ENCODE measurements at regions not wholly inside any gene's neighbourhood (a gene's known extent, or its start where the extent isn't known, plus 50 kb on each side); places are given as distances from the start of the nearest gene placed in this dataset.

DNA sequence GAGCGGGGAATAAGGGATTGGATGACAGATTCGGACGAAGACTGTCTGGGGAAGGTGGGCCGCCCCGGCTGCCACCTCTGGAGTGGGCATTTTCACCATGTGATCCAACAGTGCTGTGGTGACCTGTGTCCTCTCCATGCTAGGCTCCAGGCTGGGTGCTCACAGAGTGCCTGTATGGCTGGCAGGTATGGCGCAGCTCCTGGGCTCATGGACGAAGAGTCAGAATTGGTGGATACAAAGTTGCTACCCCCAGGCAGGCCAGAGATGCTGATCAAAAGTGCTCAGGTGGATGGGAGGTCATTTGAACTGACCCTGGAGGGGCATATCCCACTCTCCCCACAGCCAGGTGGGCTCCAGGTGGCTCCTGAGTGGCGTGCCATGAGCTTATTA is 111.3 kb upstream of the UQCRFS1 start:
- no peaks in the 10 kb centered on the region for H3K4me1 ChIP-seq (ENCODE audit: insufficient read depth, low read length)

DNA sequence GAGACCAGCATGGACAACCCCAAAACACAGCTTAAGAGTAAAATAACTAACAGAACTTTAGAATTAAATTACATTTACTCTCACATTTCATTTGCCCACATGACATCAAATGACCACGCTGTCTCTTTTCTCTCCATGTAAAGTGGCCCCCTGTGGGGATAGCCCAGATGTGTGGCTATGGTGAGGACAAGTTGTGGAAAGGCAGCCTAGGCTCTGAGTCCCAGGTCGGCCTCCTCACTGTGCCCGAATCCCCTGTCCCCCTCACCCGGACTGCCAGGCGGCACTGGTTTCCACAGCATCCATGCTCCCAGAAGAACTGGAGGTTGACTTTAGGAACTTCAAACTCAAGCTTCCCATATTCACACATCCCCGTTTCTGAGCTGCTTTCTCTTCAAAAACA is 111.8 kb upstream of the UQCRFS1 start:
- Histone ChIP-seq H3K27me3 (ENCODE audit: insufficient read depth, low read length) (no peaks in the 10 kb centered on the region), H3K4me1 (ENCODE audit: insufficient read depth, low read length) (no peaks in the 10 kb centered on the region)

More for the DNA sequence above, 111.3 kb upstream of the UQCRFS1 start:
- no peaks in the 10 kb centered on the region for H3K9me3 ChIP-seq (ENCODE audit: low read depth, low read length)
- H3K4me3 ChIP-seq (ENCODE audit: low read length): no peak overlapping the region
- no peaks in the 10 kb centered on the region for H3K27me3 ChIP-seq (ENCODE audit: insufficient read depth, low read length)

DNA sequence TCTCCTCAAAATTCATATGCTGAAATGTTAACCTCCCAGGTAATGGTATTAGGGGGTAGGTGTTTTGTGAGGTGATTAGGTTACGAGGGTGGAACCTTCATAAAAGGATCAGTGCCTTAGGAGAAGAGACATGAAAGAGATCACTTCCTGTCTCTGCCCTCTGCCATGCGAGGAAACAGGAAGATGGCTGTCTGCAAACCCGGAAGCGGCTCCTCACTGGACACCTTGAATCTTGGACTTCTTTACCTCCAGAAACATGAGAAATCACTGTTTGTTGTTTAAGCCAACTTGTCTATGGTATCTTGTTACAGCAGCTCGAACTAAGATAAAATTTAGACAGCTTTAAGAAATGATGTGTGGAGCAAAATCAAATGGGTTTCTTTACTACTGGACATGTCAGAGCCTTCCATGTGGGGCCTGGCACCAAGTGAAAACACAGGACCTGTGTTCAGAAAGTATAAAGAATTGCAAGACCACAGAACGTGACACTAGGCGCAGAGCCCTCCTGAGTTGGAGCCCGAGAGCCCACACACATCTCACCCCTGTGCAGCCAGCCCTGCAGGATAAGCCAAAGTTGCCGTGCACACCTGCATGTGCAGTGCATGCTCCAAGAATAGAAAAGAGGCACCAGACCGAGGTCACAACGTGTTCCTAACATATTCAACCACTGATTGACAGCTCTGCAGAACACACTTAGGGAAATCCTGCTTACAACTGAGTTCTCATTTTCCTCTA is 112.5 kb upstream of the UQCRFS1 start:
- no peaks in the 10 kb centered on the region for H3K9me3 ChIP-seq (ENCODE audit: low read depth, low read length)
- no peaks in the 10 kb centered on the region for H3K4me1 ChIP-seq (ENCODE audit: insufficient read depth, low read length)
- H3K27me3 ChIP-seq (ENCODE audit: insufficient read depth, low read length): no peaks in the 10 kb centered on the region
- no peak overlapping the region for H3K4me3 ChIP-seq (ENCODE audit: low read length)

More for the DNA sequence above, 111.8 kb upstream of the UQCRFS1 start:
- Histone ChIP-seq H3K4me3 (ENCODE audit: low read length) (no peak overlapping the region), H3K9me3 (ENCODE audit: low read depth, low read length) (no peaks in the 10 kb centered on the region)

DNA sequence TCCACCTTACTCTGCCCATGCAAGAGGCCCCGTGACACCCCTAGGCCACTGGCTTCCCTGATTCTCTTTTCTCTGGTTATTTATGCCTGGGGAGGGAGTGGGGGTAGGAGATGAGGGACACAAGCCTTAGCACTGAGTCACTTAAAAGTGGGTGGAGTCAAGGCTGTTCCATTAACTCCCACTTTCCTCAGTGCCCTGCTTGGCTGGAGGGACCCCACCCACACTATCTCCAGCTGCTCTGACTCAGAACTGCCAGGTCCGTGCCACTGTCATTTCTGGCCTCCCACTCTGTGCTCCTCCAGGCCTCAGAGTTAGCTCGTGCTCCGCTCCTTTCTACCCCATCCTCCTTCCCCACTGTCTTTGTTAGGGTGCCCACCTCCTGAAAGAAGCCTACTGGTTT is 113.4 kb upstream of the UQCRFS1 start:
- H3K27me3 ChIP-seq (ENCODE audit: insufficient read depth, low read length): no peaks in the 10 kb centered on the region
- H3K9me3 ChIP-seq (ENCODE audit: low read depth, low read length): no peaks in the 10 kb centered on the region
- H3K4me1 ChIP-seq (ENCODE audit: insufficient read depth, low read length): no peaks in the 10 kb centered on the region
- H3K4me3 ChIP-seq (ENCODE audit: low read length): no peak overlapping the region

DNA sequence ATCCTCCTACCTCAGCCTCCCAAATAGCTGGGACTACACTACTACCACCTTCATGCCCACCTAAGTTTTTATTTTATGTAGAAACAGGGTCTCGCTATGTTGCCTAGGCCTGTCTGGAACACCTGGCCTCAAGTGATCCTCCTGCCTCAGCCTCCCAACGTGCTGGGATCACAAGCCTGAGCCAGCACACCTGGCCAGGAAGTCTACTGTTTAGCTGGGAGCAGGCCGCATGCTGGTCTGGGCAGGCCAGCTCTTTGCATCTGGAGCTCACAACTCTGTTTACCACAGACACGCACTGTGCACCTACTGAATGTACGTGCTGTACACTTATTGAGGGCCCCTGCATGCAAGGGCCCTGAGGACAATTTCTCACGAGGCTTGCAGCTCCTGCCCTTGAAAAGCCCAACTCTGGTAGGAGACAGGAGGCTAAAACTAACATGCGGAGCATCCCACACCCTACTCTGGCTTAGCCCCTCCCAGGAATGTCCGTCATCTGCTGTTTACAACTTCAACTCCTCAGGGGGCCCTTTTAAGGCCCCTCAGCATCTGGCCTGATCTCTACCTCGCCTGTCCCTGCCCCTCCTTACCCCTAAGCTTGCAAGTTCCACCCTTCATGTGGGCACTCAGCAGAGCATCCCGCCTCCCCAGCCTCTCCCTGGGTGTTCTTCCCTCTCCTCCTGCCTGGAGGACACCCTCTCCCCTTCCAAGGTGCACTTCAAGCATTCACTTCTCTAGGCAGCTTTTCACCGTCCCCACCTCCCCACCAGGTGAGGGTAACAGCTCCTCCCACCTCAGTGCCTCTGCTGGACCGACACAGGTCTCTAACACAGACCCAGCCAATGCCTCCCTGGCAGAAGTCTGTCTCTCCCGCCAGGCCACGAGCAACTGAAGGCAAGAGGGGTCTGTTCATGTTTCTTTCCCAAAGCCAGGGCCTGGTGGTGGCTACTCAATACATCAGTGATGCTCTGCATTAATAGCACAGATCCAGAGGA is 114.2 kb upstream of the UQCRFS1 start:
- Histone ChIP-seq H3K4me1 (ENCODE audit: insufficient read depth, low read length) (no peaks in the 10 kb centered on the region), H3K27me3 (ENCODE audit: insufficient read depth, low read length) (no peaks in the 10 kb centered on the region), H3K9me3 (ENCODE audit: low read depth, low read length) (no peaks in the 10 kb centered on the region), H3K4me3 (ENCODE audit: low read length) (no peak overlapping the region)

DNA sequence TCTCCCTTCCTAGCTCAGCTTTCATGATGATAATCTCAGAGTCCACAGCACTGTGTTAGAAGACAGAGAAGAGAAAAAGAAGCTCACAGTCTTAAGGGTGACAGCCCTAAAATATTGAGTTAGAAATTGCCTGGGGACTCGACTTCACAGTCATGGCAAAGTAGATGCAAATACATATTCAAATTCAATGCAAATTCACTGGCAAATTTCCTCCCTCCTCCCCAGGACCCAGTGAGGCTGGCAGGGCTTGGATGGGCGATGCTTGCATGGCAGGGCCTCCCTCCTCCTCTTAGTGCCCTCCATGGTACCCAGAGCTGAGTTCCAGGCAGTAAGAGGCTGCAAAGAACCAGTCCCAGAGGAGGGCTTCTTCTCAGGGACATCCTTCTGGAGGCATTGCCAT is 115.6 kb upstream of the UQCRFS1 start:
- Histone ChIP-seq H3K4me3 (ENCODE audit: low read length) (no peak overlapping the region), H3K4me1 (ENCODE audit: insufficient read depth, low read length) (no peaks in the 10 kb centered on the region), H3K27me3 (ENCODE audit: insufficient read depth, low read length) (no peaks in the 10 kb centered on the region), H3K9me3 (ENCODE audit: low read depth, low read length) (no peaks in the 10 kb centered on the region)

DNA sequence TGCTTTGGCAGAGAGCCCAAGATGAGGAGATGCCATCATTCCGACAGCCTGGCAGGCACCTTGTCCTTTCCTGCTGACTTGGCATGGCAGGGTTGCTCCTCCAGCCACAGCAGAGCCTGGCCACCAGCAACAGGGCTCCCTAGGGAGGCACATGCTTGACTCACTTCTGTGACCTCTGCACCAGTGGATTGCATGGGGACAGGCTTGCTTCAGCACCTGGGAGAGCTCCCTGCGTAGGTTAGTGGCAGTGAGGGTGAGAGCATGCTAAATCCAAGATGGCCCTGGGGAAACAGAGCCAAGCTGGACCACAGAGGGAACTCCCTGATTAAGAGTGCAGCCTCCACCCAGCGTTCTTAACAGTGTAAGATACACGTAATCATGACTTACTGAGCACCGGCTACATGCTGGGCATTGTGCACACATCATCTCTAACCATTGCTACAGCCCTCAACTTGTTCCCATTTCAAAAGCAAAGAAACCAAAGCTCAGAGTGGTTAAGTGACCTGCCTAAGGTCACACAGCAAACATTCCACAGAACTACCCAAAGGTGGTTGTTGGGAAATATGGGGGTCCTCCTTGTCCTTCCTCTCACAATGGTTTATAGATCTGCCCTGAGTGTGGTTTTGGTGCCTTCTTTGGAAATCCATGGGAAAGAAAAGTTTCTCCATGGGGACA is 116.6 kb upstream of the UQCRFS1 start:
- no peaks in the 10 kb centered on the region for H3K9me3 ChIP-seq (ENCODE audit: low read depth, low read length)
- H3K27me3 ChIP-seq (ENCODE audit: insufficient read depth, low read length): no peaks in the 10 kb centered on the region
- no peaks in the 10 kb centered on the region for H3K4me1 ChIP-seq (ENCODE audit: insufficient read depth, low read length)
- no peak overlapping the region for H3K4me3 ChIP-seq (ENCODE audit: low read length)

DNA sequence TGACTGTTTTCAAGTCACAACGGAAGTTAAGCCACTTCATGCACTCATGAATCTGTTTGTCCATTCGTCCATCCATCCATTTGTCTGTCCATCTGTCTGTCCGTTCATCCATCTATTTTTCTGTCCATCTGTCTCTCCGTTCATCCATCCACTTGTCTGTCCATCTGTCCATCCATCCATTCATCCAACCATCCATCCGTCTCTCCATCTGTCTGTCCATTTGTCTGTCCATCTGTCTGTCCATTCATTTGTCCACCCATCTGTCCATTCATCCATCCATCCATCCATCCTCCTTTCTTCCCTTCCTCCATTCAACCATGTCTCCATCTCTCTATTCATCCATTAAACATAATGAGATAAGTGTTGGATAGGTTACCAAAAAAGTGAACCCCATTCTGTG is 123.5 kb upstream of the UQCRFS1 start:
- Histone ChIP-seq H3K27me3 (ENCODE audit: insufficient read depth, low read length) (no peaks in the 10 kb centered on the region), H3K9me3 (ENCODE audit: low read depth, low read length) (peaks cover 2% of the 10 kb centered on the region), H3K4me3 (ENCODE audit: low read length) (no peak overlapping the region), H3K4me1 (ENCODE audit: insufficient read depth, low read length) (no peaks in the 10 kb centered on the region)

DNA sequence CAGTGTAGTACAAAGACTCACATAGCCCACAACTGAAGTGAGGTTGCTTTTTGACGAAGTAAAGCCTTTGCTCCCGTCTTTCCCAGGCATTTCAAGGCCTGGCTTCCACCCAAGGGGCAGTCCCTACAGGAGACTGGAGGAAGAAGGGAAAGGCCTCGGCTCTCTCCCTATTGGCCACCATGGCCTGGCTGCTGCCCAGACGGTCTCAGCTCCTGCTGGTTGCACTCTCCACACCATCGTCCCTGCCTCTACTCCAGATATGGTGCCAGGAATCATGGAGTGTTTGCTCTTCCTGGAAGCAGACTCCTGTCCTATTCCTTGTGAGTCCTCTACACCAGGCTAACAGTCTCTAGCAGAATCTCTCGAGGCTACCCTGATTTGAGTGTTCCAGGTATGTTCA is 124.1 kb upstream of the UQCRFS1 start:
- H3K4me1 ChIP-seq (ENCODE audit: insufficient read depth, low read length): no peaks in the 10 kb centered on the region
- H3K9me3 ChIP-seq (ENCODE audit: low read depth, low read length): peaks cover 8% of the 10 kb centered on the region
- no peaks in the 10 kb centered on the region for H3K27me3 ChIP-seq (ENCODE audit: insufficient read depth, low read length)
- H3K4me3 ChIP-seq (ENCODE audit: low read length): no peak overlapping the region

DNA sequence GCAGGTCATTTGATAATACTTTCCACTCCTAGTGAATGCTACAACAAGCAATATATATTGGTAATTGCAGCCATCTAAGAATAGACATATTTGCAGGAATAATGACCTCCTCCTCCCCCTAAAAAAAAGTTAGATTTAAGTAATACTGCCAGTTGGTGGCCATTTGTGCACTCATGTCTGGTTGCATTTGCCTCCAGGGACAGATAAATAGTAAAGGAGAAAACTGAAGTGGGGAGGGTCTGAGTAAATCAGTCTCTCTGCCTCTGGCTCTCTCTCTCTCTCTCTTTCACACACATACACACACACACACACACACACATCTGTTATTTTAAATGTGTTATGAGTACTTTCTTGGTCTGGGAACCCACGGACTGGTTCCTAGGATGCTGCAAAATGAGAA is 125.5 kb upstream of the UQCRFS1 start:
- Histone ChIP-seq H3K27me3 (ENCODE audit: insufficient read depth, low read length) (no peaks in the 10 kb centered on the region), H3K4me3 (ENCODE audit: low read length) (no peak overlapping the region), H3K4me1 (ENCODE audit: insufficient read depth, low read length) (no peaks in the 10 kb centered on the region), H3K9me3 (ENCODE audit: low read depth, low read length) (peaks cover 23% of the 10 kb centered on the region)

DNA sequence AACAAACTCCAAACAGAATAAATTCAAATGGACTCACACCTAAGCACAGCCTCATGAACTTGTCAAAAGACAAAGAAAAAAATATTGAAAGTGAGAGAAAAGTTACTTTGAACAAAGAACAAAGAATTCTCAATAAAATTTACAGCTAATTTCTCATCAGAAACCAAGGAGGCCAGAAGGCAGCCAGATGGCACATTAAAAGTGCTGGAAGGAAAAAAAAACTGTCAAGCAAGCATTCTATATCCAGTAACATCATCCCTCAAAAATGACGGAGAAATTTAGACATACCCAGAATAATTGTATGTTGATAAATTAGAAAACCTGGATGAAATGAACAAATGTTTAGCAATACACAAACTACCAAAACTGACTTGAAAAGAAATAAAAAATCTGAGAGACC is 129.8 kb upstream of the UQCRFS1 start:
- Histone ChIP-seq H3K4me3 (ENCODE audit: low read length) (no peak overlapping the region), H3K27me3 (ENCODE audit: insufficient read depth, low read length) (no peaks in the 10 kb centered on the region), H3K4me1 (ENCODE audit: insufficient read depth, low read length) (no peaks in the 10 kb centered on the region), H3K9me3 (ENCODE audit: low read depth, low read length) (peaks cover 56% of the 10 kb centered on the region)

DNA sequence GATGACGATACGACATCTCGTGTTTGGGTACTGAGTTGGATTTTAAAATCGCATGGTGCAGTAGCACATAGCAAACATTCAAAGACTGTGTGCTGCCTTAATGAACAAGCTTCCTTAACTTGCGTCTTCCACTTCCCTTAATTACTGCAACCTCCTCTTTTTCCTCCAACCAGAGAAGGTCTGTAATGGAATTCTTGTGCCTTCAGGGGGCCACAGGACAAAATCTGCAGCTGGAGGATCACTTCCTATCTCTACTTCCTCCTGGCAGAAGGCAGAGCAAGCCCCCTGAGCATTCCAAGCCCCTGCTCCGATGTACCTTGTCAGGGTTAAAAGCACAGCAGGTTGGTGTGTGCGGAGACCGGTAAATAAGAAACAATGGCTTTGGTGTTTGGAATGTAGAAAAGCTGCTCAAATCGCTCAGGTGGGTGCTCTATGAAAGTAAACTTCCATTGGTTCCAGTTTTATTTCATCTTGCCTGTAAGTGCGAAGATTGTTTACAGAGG is 151.3 kb upstream of the UQCRFS1 start:
- no peaks in the 10 kb centered on the region for H3K9me3 ChIP-seq (ENCODE audit: low read depth, low read length)
- H3K27me3 ChIP-seq (ENCODE audit: insufficient read depth, low read length): peaks cover 2% of the 10 kb centered on the region
- H3K4me3 ChIP-seq (ENCODE audit: low read length): no peak overlapping the region
- no peaks in the 10 kb centered on the region for H3K4me1 ChIP-seq (ENCODE audit: insufficient read depth, low read length)

DNA sequence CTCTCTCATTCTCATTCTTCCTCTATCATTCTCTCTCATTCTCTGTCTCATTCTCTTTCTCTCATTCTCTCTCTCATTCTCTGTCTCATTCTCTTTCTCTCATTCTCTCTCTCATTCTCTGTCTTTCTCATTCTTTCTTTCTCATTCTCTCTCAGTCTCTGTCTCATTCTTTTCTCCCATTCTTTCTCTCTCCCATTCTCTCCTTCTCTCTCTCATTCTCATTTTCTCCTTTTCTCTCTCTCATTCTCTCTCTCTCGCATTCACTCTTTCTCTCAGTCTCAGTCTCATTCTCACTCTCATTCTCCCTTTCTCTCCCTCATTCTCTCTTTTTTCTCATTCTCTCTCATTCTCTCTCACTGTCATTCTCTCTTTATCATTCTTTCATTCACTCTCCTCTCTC is 152.0 kb upstream of the UQCRFS1 start:
- H3K4me3 ChIP-seq (ENCODE audit: low read length): no peak overlapping the region
- peaks cover 2% of the 10 kb centered on the region for H3K27me3 ChIP-seq (ENCODE audit: insufficient read depth, low read length)
- H3K4me1 ChIP-seq (ENCODE audit: insufficient read depth, low read length): no peaks in the 10 kb centered on the region
- H3K9me3 ChIP-seq (ENCODE audit: low read depth, low read length): no peaks in the 10 kb centered on the region

DNA sequence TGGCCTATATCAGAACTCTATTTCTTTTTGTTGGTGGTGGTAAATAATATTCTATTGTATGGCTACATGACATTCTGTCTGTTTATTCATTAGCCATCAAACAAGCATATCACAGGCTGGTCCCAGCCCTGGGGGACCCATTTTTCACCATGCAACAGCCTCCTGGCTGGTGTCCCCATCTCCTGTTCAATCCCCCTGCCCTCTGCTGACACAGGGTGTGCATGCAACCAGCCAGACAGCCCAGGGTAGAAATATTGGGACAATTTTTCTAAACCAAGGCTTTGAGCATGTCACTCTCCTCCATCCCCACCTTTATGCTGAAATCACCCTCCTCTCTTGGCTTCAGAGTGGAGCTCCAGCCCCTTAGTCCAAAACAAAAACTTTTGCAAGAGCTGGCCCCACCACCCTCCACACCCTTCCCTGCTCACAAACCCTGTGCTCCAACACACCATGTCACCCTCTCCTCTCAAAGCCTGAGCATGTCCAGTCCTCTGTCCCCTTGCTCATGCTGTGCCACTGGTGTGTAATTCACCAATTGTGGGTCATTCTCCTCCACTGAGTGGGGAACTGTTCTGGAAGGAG is 153.0 kb upstream of the UQCRFS1 start:
- Histone ChIP-seq H3K4me3 (ENCODE audit: low read length) (no peak overlapping the region), H3K27me3 (ENCODE audit: insufficient read depth, low read length) (peaks cover 2% of the 10 kb centered on the region), H3K4me1 (ENCODE audit: insufficient read depth, low read length) (no peaks in the 10 kb centered on the region), H3K9me3 (ENCODE audit: low read depth, low read length) (no peaks in the 10 kb centered on the region)

DNA sequence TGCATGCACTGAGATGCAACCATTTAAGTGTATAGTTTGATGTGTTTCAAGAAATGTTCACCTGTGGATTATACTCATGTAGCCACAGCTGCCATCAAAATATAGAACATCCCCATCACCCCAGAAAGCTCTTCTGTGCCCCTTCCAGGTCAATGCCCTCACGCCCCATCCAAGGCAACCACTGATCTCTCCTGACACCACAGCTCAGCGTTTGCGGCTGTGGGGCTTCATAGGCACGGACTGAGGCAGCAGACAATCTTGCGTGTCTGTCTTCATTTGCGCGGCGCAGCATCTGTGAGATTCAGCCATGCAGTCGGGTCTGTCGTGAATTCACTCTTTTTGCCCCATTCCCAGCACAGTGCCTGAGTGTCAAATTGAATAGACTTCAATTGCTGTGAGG is 153.8 kb upstream of the UQCRFS1 start:
- Histone ChIP-seq H3K4me1 (ENCODE audit: insufficient read depth, low read length) (no peaks in the 10 kb centered on the region), H3K27me3 (ENCODE audit: insufficient read depth, low read length) (peaks cover 2% of the 10 kb centered on the region), H3K9me3 (ENCODE audit: low read depth, low read length) (no peaks in the 10 kb centered on the region), H3K4me3 (ENCODE audit: low read length) (no peak overlapping the region)

Measured in mononuclear cell (primary cell).